ENCODE measurements at regions not wholly inside any gene's neighbourhood (a gene's known extent, or its start where the extent isn't known, plus 50 kb on each side); places are given as distances from the start of the nearest gene placed in this dataset.
A peak's percentile ranks its signal among the peaks of the same experiment; 100 is the strongest.
"Not testable (repeated sequence)": the region's sequence is repeated elsewhere in the genome, so short reads cannot be mapped to it uniquely, and the experiment has no call there.

GRCh38 chr22:25281675-25282345 is 62.4 kb downstream of the CRYBB2 start:
- DNase-seq = no peak

GRCh38 chr22:25282346-25282670 is 62.9 kb downstream of the CRYBB2 start:
- no peak for DNase-seq

GRCh38 chr22:25282671-25283561 is 63.5 kb downstream of the CRYBB2 start:
- DNase-seq = no peak

GRCh38 chr22:25288481-25288880 is 69.0 kb downstream of the CRYBB2 start:
- not testable (repeated sequence) for DNase-seq

- not testable (repeated sequence) for DNase-seq
These were observed 82.5 kb downstream of the CRYBB2 start for GRCh38 chr22:25301912-25302311.

GRCh38 chr22:25309586-25309985 is 90.1 kb downstream of the CRYBB2 start:
- not testable (repeated sequence) for DNase-seq

- DNase-seq = not testable (repeated sequence)
These were observed 92.5 kb downstream of the CRYBB2 start for GRCh38 chr22:25311924-25312323.

- DNase-seq = no peak
These were observed 98.8 kb downstream of the CRYBB2 start for GRCh38 chr22:25318081-25318823.

GRCh38 chr22:25327018-25327755 is 107.7 kb downstream of the CRYBB2 start:
- DNase-seq = no peak

GRCh38 chr22:25331050-25331449 is 111.6 kb downstream of the CRYBB2 start:
- no peak for DNase-seq

GRCh38 chr22:25331911-25332310 is 112.5 kb downstream of the CRYBB2 start:
- not testable (repeated sequence) for DNase-seq

- no peak for DNase-seq
These were observed 112.9 kb downstream of the CRYBB2 start for GRCh38 chr22:25332386-25332785.

- DNase-seq = peak; percentile 30
These were observed 114.7 kb downstream of the CRYBB2 start for GRCh38 chr22:25334162-25334490.

GRCh38 chr22:25334631-25335030 is 115.2 kb downstream of the CRYBB2 start:
- DNase-seq = not testable (repeated sequence)

GRCh38 chr22:25335276-25335675 is 115.8 kb downstream of the CRYBB2 start:
- not testable (repeated sequence) for DNase-seq

GRCh38 chr22:25340536-25340935 is 121.1 kb downstream of the CRYBB2 start:
- not testable (repeated sequence) for DNase-seq

GRCh38 chr22:25344366-25344765 is 124.9 kb downstream of the CRYBB2 start:
- not testable (repeated sequence) for DNase-seq

- no peak for DNase-seq
These were observed 127.7 kb downstream of the CRYBB2 start for GRCh38 chr22:25346859-25347751.

GRCh38 chr22:25347752-25348102 is 128.3 kb downstream of the CRYBB2 start:
- DNase-seq = no peak

GRCh38 chr22:25348391-25348790 is 129.0 kb downstream of the CRYBB2 start:
- DNase-seq = no peak

- DNase-seq = not testable (repeated sequence)
These were observed 129.6 kb downstream of the CRYBB2 start for GRCh38 chr22:25348996-25349395.

- no peak for DNase-seq
These were observed 131.1 kb downstream of the CRYBB2 start for GRCh38 chr22:25350551-25350971.

Data from CD4-positive, alpha-beta T cell treated with Interleukin-21 for 1 hour (primary cell).